SK-N-SH (cell line): ENCODE measurements at regions not wholly inside any gene's neighbourhood (a gene's known extent, or its start where the extent isn't known, plus 50 kb on each side); places are given as distances from the start of the nearest gene placed in this dataset.

Experiments used
- CHD2 ChIP-seq: fragments of 150-350 bp; IDR thresholded peaks from 2 replicates; pipeline ENCODE4 v1.6.1; 2018; ENCODE audit warnings: low read length; ENCODE audit not compliant: partially characterized antibody
- RFX5 ChIP-seq: IDR thresholded peaks from 2 replicates; pipeline ENCODE4 v1.6.1; 2012; ENCODE audit warnings: mild to moderate bottlenecking, improper control_type of control experiment, low read length
- TF ChIP-seq, protein P1 (sequence below): fragments of 200-600 bp; sonication (generic); IDR thresholded peaks from 2 replicates; pipeline ENCODE4 v1.6.1; 2017; ENCODE audit warnings: antibody characterized with exemption, mild to moderate bottlenecking, moderate library complexity

DNA sequence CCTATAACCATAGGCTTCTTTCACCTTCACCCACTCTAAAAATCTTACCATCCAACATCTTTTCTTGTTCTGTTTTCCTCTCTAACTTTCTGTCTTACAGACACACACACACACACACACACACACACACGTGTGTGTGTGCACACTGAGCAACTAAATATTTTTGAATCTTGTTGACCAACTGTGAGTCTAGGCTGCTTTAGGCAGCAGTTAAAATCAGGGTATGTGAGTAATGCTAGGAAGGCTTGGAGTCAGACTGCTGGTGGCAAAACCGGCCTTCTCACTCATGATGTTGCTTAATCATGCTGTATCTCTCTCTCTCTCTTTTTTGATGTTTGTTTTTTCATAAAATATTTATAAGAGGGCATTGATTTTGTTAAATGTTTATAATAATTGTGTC, 103.1 kb upstream of the TBX18 start:
- no peak for TF ChIP-seq RFX5
- TF ChIP-seq, protein P1, sequence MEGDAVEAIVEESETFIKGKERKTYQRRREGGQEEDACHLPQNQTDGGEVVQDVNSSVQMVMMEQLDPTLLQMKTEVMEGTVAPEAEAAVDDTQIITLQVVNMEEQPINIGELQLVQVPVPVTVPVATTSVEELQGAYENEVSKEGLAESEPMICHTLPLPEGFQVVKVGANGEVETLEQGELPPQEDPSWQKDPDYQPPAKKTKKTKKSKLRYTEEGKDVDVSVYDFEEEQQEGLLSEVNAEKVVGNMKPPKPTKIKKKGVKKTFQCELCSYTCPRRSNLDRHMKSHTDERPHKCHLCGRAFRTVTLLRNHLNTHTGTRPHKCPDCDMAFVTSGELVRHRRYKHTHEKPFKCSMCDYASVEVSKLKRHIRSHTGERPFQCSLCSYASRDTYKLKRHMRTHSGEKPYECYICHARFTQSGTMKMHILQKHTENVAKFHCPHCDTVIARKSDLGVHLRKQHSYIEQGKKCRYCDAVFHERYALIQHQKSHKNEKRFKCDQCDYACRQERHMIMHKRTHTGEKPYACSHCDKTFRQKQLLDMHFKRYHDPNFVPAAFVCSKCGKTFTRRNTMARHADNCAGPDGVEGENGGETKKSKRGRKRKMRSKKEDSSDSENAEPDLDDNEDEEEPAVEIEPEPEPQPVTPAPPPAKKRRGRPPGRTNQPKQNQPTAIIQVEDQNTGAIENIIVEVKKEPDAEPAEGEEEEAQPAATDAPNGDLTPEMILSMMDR: no peak
- TF ChIP-seq CHD2: no peak
